GM23338 (cell line): ENCODE measurements at regions not wholly inside any gene's neighbourhood (a gene's known extent, or its start where the extent isn't known, plus 50 kb on each side); places are given as distances from the start of the nearest gene placed in this dataset.

Experiments
- CREB1 ChIP-seq: fragments of 250-450 bp; sonication (Bioruptor Pico); IDR thresholded peaks from 2 replicates; pipeline ENCODE4 v1.5.0; 2020; ENCODE audit warnings: low read depth, mild to moderate bottlenecking, moderate library complexity
- CTCF ChIP-seq, 2 experiments: fragments of 200-600 bp in 1 of 2; sonication (generic) in 1 of 2; conservative IDR thresholded peaks; 2 replicates each; pipeline versions ENCODE4 v1.5.1 to v1.6.1; 2016 to 2017; ENCODE audit warnings: antibody characterized with exemption in 2 of 2, low read depth in 2 of 2, mild to moderate bottlenecking in 2 of 2, moderate library complexity in 1 of 2
- ETS1 ChIP-seq: IDR thresholded peaks from 2 replicates; pipeline ENCODE4 v1.6.1; 2016; ENCODE audit warnings: antibody characterized with exemption
- EZH2 ChIP-seq: fragments of 200-600 bp; sonication (generic); IDR thresholded peaks from one replicate; pipeline ENCODE4 v1.8.0; 2017; ENCODE audit warnings: antibody characterized with exemption, mild to moderate bottlenecking, low read depth; ENCODE audit not compliant: unreplicated experiment
- EZH2phosphoT487 ChIP-seq: fragments of 200-600 bp; sonication (generic); IDR thresholded peaks from one replicate; pipeline ENCODE4 v1.8.1; 2018; ENCODE audit warnings: antibody characterized with exemption; ENCODE audit not compliant: unreplicated experiment
- JUNB ChIP-seq: IDR thresholded peaks from one replicate; pipeline ENCODE4 v1.6.1; 2016; ENCODE audit warnings: antibody characterized with exemption; ENCODE audit not compliant: unreplicated experiment
- POLR2AphosphoS5 ChIP-seq: IDR thresholded peaks from 2 replicates; pipeline ENCODE4 v1.6.1; 2016; ENCODE audit warnings: antibody characterized with exemption, low read depth
- REST ChIP-seq: IDR thresholded peaks from one replicate; pipeline ENCODE4 v1.6.1; 2018; ENCODE audit warnings: antibody characterized with exemption; ENCODE audit not compliant: unreplicated experiment
- ZNF114 ChIP-seq: fragments of 250-450 bp; sonication (Bioruptor Pico); IDR thresholded peaks from 2 replicates; pipeline ENCODE4 v1.5.0; 2020; ENCODE audit warnings: mild to moderate bottlenecking, moderate library complexity

DNA sequence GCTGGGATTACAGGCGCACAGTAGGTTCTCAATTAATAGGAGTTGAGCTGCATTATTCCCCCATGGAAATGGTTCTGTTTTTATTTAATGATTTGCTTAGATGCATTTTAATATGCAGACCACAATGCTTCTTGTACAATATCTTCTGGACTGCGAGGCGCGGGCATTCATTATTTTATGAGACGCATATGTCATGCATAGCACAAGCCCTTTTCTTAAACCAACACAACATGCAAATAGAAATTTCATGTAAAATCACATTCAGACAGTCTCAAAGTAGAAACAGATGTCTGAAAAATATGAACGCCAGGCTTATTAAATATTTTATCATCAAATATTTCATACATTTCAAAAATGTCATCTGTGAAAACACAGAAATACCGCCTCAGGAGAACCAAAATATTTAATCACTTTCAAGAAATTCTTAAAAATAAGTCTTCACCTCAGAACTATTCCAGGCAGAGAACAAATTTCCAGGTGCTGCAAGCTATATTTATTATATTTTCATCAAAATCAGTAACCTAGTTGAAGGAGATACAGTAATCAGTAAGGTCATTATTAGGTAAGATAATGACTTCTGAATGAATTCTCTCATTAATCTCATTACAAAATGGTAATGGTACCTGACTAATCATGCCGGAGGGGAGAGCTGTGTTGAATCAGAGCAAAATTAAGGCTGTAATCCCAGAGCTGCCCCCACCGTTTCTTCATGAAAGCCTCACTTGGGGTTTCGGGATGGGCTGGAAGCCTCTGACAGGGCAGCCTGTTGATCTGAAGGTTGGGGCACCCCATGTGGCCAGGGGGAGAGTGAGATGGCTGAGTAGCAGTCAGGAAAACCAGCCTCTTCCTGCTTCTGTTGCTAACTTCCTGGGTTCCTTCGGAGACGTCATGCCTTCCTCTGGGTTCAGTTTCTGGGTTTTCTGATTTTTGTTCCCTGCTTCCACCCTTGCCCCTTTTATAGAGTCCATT, 133.9 kb upstream of the ZNF618 start:
- TF ChIP-seq POLR2AphosphoS5 (no peak), JUNB (no peak), CTCF (conservative IDR thresholded peaks at IDR 0.05; ENCODE audit: low read depth in 2 of 2) (no peak), EZH2phosphoT487 (no peak), EZH2 (no peak), REST (no peak), CREB1 (no peak), ZNF114 (CRISPR knock-in tag) (no peak), ETS1 (no peak)
